H1 (cell line): ENCODE measurements at regions not wholly inside any gene's neighbourhood (a gene's known extent, or its start where the extent isn't known, plus 50 kb on each side); places are given as distances from the start of the nearest gene placed in this dataset.

Source experiments
- BACH1 ChIP-seq: IDR thresholded peaks from 2 replicates; pipeline ENCODE4 v1.6.1; 2012; ENCODE audit warnings: low read length, improper control_type of control experiment
- BRCA1 ChIP-seq: IDR thresholded peaks from 2 replicates; pipeline ENCODE4 v1.6.1; 2012; ENCODE audit warnings: low read depth, low read length, improper control_type of control experiment
- CHD2 ChIP-seq: IDR thresholded peaks from 2 replicates; pipeline ENCODE4 v1.6.1; 2012; ENCODE audit warnings: low read length, improper control_type of control experiment
- EP300 ChIP-seq, 2 experiments: IDR thresholded peaks; 1 replicate in 1 of 2; 2 replicates in 1 of 2; pipeline ENCODE4 v1.6.1; 2011 to 2012; ENCODE audit warnings: low read depth in 2 of 2, low read length in 2 of 2, mild to moderate bottlenecking in 2 of 2, borderline replicate concordance in 1 of 2, inconsistent platforms in 1 of 2, moderate library complexity in 1 of 2
- HDAC6 ChIP-seq: IDR thresholded peaks from one replicate; pipeline ENCODE4 v1.7.1; 2012; ENCODE audit warnings: low read depth, mild to moderate bottlenecking, inconsistent platforms, low read length, moderate library complexity
- JUND ChIP-seq: IDR thresholded peaks from 2 replicates; pipeline ENCODE4 v1.6.1; 2011; ENCODE audit warnings: mild to moderate bottlenecking, improper control_type of control experiment, low read length
- POLR2AphosphoS5 ChIP-seq: IDR thresholded peaks from 2 replicates; pipeline ENCODE4 v1.6.1; 2011; ENCODE audit warnings: low read depth, low read length
- RNF2 ChIP-seq: fragments of 200-900, 300-1000 bp; sonication (generic); IDR thresholded peaks from 2 replicates; pipeline ENCODE4 v1.7.1; 2016; ENCODE audit warnings: borderline replicate concordance, low read depth, mild to moderate bottlenecking, antibody characterized with exemption, low read length; ENCODE audit not compliant: poor library complexity, severe bottlenecking; ENCODE audit errors: missing control alignments
- SAP30 ChIP-seq: fragments of 300-600 bp; sonication (generic); IDR thresholded peaks from 2 replicates; pipeline ENCODE4 v1.7.1; 2012; ENCODE audit warnings: low read length, moderate library complexity, mild to moderate bottlenecking, inconsistent platforms; ENCODE audit not compliant: insufficient read depth, insufficient replicate concordance
- TF ChIP-seq, protein P1 (sequence below), 3 experiments: IDR thresholded peaks; 1 replicate in 2 of 3; 2 replicates in 1 of 3; pipeline versions ENCODE4 v1.5.1 to v1.6.1; 2011; ENCODE audit warnings: low read length in 3 of 3, mild to moderate bottlenecking in 3 of 3, inconsistent platforms in 2 of 3, low read depth in 1 of 3, moderate library complexity in 1 of 3; ENCODE audit not compliant: insufficient read depth in 1 of 3; ENCODE audit errors: control extremely low read depth in 1 of 3
- TF ChIP-seq, protein P2 (sequence below): IDR thresholded peaks from 2 replicates; pipeline ENCODE4 v1.6.1; 2012; ENCODE audit warnings: inconsistent platforms

DNA sequence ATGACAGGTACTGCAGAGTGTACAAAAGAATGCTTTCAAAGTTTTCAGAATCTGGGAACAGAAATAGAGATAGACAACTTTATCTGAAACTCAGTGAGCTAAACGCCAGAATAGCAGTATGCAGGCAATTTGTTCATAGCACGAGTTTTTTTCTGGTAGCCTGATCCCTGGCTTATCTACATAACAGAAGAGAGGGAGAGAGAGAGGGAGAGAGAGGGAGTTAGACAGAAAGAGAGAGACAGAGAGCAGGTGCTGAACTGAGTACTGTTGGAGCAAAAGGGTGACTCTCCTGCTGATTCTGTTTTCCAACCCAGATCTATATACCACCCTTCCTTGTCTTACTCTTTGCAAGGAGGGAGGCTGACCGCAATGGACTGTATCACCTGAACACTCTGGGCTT, 388.0 kb upstream of the CA10 start:
- TF ChIP-seq, protein P1, sequence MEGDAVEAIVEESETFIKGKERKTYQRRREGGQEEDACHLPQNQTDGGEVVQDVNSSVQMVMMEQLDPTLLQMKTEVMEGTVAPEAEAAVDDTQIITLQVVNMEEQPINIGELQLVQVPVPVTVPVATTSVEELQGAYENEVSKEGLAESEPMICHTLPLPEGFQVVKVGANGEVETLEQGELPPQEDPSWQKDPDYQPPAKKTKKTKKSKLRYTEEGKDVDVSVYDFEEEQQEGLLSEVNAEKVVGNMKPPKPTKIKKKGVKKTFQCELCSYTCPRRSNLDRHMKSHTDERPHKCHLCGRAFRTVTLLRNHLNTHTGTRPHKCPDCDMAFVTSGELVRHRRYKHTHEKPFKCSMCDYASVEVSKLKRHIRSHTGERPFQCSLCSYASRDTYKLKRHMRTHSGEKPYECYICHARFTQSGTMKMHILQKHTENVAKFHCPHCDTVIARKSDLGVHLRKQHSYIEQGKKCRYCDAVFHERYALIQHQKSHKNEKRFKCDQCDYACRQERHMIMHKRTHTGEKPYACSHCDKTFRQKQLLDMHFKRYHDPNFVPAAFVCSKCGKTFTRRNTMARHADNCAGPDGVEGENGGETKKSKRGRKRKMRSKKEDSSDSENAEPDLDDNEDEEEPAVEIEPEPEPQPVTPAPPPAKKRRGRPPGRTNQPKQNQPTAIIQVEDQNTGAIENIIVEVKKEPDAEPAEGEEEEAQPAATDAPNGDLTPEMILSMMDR (IDR thresholded peaks at IDR 0.05; ENCODE audit: control extremely low read depth in 1 of 3, insufficient read depth in 1 of 3, low read depth in 1 of 3, low read length in 3 of 3) = no peak
- TF ChIP-seq EP300 (IDR thresholded peaks at IDR 0.05; ENCODE audit: borderline replicate concordance in 1 of 2, low read depth in 2 of 2, low read length in 2 of 2) (no peak), BACH1 (no peak), SAP30 (no peak), RNF2 (no peak), POLR2AphosphoS5 (no peak), HDAC6 (no peak), BRCA1 (no peak), JUND (0 out of 2 replicates have a peak, but pooled peaks have one; percentile 22), CHD2 (no peak)
- TF ChIP-seq, protein P2, sequence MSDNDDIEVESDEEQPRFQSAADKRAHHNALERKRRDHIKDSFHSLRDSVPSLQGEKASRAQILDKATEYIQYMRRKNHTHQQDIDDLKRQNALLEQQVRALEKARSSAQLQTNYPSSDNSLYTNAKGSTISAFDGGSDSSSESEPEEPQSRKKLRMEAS = no peak
